Stimulated activated CD4-positive, alpha-beta T cell treated with anti-CD3 and anti-CD28 coated beads, Interleukin-4, amount 100 ng/mL, for 24 hours (primary cell): ENCODE measurements at regions not wholly inside any gene's neighbourhood (a gene's known extent, or its start where the extent isn't known, plus 50 kb on each side); places are given as distances from the start of the nearest gene placed in this dataset.
"Not testable (repeated sequence)": the region's sequence is repeated elsewhere in the genome, so short reads cannot be mapped to it uniquely, and the experiment has no call there.

Source experiments
- DNase-seq: peaks from one replicate; pipeline ENCODE4 v3.0.0-alpha.2; 2020

- DNase-seq, result no peak
Measured at GRCh38 chr10:101280511-101280910, 51.2 kb upstream of the LBX1 start.

GRCh38 chr10:101280921-101281320 is 51.7 kb upstream of the LBX1 start:
- not testable (repeated sequence) for DNase-seq

DNA sequence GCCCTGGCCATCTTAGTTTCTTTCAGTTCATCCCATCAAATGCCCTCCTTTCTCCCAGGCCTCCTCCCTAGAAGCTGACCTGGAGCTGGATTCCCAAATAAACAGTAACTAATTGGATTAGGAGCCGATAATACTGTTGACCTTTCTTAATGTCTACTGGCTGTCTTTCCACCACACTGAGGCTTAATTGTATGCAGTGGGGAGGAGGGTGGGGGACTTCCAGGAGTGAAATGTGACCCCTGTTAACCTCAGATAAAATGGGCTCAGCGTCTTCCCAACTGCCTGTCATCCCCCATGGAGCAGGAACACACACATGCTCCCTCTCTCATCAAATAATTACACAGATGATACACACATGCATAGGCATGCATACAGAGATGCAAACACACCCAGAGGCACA is 53.7 kb upstream of the LBX1 start:
- no peak for DNase-seq

DNA sequence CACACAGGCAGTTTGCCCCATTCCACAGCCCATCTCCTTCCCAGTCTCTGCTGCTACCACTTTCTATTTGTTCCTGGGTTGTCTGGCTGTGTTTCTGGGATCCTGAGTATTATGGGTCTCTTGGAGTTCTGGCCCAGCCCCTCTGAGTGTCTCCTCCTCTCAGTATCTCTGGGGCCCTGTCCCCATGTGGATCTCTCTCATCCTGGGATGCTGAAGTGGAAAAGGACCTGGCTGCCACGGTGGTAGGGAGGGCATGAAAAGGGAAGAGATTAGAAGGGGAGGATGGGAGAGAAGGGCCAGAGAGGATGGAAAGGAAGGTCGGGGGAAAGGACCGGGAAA is 54.5 kb upstream of the LBX1 start:
- no peak for DNase-seq

- no peak for DNase-seq
Measured at GRCh38 chr10:101284101-101284743, 55.0 kb upstream of the LBX1 start.

- DNase-seq, result no peak
Measured at GRCh38 chr10:101284744-101285463, 55.6 kb upstream of the LBX1 start.

DNA sequence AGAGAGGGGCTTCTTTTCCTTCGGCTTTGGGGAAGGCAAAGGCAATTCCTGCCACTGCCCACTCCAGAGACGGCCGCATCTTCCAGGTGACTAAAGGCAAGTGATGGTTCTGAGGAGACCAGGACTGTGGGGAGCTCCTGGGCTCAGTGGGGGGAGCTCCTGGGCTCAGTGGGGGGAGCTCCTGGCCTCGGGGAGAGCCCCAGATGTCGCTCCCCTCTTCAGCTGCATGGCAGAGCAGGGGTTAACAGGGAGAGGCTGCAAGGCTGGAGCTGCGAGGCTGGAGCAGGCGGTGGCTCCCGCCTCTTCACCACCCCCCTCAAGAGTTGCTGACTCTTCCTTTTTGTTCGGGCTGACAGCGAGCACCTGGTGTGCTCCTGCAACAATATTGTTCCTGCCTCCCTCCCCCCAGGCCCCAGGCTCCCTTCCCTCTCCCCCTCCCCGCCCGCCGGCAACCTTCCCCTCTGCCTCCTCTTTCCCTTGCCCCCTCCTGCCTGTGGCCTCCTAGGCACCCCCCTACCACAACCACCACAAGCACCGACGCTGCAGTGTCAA is 56.3 kb upstream of the LBX1 start:
- no peak for DNase-seq

- no peak for DNase-seq
Measured at GRCh38 chr10:101286248-101287046, 57.2 kb upstream of the LBX1 start.

GRCh38 chr10:101287183-101287996 is 58.1 kb upstream of the LBX1 start:
- DNase-seq, result no peak

- no peak for DNase-seq
Measured at GRCh38 chr10:101287997-101288635, 58.9 kb upstream of the LBX1 start.

DNA sequence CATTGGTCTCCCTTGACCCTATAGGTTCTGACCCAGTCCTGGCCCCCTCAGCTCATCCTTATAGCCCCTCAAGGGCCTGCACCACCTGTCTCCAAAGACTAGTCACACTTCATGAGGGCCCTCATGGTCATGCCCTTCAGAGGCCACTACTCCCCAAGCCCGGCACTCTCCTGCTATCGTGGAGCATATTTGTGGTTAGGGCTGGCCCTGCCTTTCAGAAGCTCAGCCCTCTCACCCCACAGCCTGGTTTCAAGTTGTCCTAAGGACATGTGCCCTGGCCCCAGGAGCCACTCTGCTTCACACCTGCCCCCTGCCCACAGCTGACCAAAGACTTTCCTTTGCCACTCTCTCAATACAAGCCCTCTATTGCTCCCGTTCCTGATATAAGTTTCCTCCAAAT is 60.3 kb upstream of the LBX1 start:
- no peak for DNase-seq

DNA sequence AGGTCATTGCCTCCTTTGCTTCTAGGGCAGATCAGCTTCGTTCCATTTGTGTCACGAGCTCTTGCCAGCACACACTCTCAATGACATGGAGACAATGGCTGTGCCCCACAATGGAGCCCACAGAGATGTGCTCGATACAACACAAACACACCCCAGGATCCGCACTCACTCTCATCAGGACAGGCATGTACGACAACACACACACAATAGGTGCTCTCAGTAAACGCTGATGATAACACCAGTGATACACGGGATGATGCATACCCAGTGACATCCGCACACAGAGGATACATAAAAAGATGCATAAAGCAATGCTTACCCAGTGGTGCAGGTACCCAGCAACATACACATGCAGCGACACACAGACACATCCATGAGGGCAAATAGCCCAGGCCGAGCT is 61.2 kb upstream of the LBX1 start:
- no peak for DNase-seq

- no peak for DNase-seq
Measured at GRCh38 chr10:101290881-101291280, 61.6 kb upstream of the LBX1 start.

DNA sequence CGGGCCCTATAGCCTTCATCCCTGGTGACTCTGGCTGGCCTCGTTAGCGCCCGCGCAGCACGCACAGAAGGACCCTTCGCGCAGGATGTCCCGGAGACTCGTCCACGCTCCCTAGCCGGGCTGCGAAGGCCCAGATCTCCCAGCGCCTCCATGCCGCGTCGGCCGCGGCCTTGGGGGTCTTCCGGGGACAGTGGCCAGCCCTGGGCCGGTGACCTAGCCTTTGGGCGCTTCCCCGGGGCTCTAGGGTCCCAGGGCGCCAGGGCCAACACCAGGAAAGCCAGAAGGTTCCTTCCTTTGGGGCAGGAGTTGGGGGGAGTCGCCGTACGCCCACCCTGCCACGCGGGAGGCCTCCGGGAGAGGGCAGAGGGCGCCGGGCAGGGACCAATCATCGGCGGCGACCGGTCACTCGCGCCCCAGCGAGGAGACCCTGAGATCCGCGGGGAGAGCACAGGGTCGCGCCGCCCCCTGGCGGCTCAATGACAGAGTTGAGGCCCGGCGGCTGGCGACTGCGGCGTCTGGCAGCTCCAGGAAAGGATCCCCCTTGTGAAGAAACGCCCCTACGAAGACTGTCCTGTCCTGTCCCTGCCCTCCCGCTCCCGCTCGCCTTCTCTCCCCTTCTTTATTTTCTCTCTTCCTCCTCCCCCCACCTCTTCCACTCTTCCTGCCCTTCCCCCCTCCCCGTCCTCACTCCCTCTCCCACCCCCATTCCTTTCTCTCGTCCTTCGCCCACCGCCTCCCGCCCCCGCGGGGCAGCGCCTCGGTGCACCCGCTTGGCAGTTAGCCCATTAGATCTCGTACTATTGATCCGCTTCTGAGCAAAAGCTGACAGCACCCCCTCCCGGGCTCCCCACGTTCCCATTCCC is 62.3 kb upstream of the LBX1 start:
- DNase-seq, result peak; percentile 50

DNA sequence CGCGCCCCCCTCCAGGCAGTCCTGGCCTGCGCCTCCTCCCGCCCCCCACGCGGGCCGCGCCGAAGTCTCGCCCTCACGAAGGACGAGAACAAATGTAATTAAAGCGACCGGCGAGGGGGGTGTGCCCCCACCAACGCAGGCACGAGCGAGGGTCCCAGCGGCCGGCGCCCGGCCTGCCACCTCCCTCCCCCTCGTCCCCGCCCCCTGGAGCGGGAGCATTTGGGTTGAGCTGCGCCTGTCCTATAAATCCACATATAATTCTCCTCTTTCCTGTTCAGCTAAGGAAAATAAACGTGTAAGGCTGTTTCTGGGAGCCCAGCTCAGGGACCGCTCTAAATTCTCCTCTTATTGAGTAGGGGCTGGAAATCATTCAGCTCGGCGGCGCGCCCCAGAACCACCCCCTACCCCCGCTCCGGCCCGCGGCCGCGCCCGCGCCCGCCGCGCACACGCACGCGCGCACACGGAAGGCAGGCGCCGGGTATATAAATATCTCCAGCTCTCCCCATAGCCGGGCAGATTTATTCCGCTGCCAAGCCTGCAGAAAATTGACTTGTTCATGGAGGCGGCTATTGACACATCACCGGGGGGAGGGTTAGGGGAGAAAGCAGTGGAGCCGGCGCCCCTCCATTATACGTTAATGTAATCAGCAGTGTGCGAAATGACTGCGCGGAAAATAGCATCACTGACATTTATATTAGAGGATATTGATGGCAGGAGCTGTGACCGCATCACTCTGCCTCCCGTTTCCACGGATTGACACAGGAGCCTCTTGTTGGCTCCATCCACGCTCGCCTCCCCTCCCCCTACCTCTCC is 61.6 kb upstream of the BTRC start:
- peak; percentile 11 for DNase-seq

- DNase-seq, result no peak
Measured at GRCh38 chr10:101293007-101293723, 60.8 kb upstream of the BTRC start.

DNA sequence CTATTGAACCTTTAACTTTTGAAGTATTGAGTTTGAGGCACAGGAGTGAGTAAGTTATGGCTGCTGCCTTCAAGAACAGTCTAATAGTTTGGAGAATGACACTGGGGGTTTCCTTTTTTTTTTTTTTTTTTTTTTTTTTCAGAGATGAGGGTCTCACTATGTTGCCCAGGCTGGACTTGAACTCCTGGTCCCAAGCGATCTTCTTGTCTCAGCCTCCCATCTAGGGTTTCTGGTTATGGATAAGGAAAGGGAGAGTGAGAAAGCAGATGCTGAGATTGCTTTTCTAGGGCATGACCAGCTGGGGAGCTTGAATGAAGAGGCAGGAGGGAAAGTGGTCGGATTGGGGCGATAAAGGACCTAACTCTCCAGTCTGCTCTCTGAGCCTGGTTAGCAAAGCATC is 59.9 kb upstream of the BTRC start:
- no peak for DNase-seq

- no peak for DNase-seq
Measured at GRCh38 chr10:101295261-101295660, 58.7 kb upstream of the BTRC start.

DNA sequence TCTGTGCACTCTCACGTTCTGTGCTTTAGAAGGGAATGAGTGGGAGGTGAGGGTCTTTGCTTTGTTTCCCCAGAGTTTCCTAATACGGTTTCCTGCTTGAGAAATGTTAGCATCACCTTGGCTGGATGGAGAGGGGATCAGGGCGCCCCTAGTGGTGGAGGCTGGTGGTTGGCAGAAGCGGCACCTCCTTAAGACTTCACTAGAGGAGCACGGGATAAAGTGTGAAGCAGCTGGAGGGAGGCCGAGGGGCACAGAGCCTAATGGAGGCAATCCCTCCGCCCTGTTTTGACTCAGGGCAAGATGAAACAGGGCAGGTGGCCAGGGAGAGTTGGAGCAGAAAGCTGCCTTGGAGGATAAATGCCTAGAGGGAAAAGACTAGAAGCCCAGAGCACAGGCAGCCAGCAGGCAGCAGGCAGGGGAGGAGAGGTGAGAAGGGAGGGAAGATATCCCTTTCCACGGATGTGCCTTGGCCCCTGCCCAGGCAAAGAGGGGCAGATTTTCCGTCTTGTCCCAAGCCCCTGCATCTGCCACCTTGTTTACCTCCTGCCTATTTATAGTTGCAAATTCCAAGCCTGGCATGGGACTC is 56.0 kb upstream of the BTRC start:
- peak; percentile 81 for DNase-seq
